CD4-positive, alpha-beta T cell (primary cell): ENCODE measurements at regions not wholly inside any gene's neighbourhood (a gene's known extent, or its start where the extent isn't known, plus 50 kb on each side); places are given as distances from the start of the nearest gene placed in this dataset.

ENCODE experiments used
- ATAC-seq: fragments of 200-7000 bp; cut with Tn5 transposase; one replicate; pipeline ENCODE4 v1.10.0; 2022; ENCODE audit warnings: mild to moderate bottlenecking; ENCODE audit not compliant: poor library complexity
- CTCF ChIA-PET: fragments of 350-600 bp; sonication (Branson Sonifier 250); formaldehyde crosslinking; loops from one replicate; lab custom pipeline; 2021; ENCODE audit warnings: antibody characterized with exemption, inconsistent platforms; lab: Charles Lee
- POLR2A ChIA-PET: fragments of 350-600 bp; sonication (Branson Sonifier 250); formaldehyde crosslinking; loops from one replicate; lab custom pipeline; 2021; ENCODE audit warnings: antibody characterized with exemption, inconsistent platforms; lab: Charles Lee
- DNase-seq, 14 experiments: peaks; one replicate each; pipeline ENCODE4 v3.0.0-alpha.2; 2013 to 2020; ENCODE audit warnings: mixed read lengths in 2 of 14
- H3K27ac ChIP-seq, 2 donors: one replicate each; pipeline versions ENCODE4 v1.5.1 to v1.7.0; 2013; ENCODE audit warnings: low read length in 2 of 2, low read depth in 1 of 2, mild to moderate bottlenecking in 1 of 2
- H3K27me3 ChIP-seq, 2 experiments: 1 replicate in 1 of 2; 2 replicates in 1 of 2; pipeline versions ENCODE4 v1.6.1 to v1.7.0; 2013; ENCODE audit warnings: low read length in 2 of 2, control low read depth in 1 of 2, mild to moderate bottlenecking in 1 of 2, moderate library complexity in 1 of 2; ENCODE audit not compliant: insufficient read depth in 2 of 2, control insufficient read depth in 1 of 2
- H3K36me3 ChIP-seq: one replicate; pipeline ENCODE4 v1.6.1; 2013; ENCODE audit warnings: low read length, control low read depth; ENCODE audit not compliant: insufficient read depth
- H3K4me1 ChIP-seq: one replicate; pipeline ENCODE4 v1.6.1; 2013; ENCODE audit warnings: low read length, control low read depth; ENCODE audit not compliant: insufficient read depth
- H3K4me3 ChIP-seq: one replicate; pipeline ENCODE4 v1.5.1; 2013; ENCODE audit warnings: mild to moderate bottlenecking, low read length, moderate library complexity
- H3K9me3 ChIP-seq, 2 experiments: 1 replicate in 1 of 2; 2 replicates in 1 of 2; pipeline versions ENCODE4 v1.6.1 to v1.7.0; 2013; ENCODE audit warnings: low read length in 2 of 2, mild to moderate bottlenecking in 2 of 2, control low read depth in 1 of 2, moderate library complexity in 1 of 2; ENCODE audit not compliant: control insufficient read depth in 1 of 2, insufficient read depth in 1 of 2
- H3K27ac Mint-ChIP-seq: one replicate; pipeline ENCODE4 v1.8.0; 2020; ENCODE audit warnings: mixed read lengths
- H3K27me3 Mint-ChIP-seq: one replicate; pipeline ENCODE4 v1.8.0; 2021; ENCODE audit warnings: mixed read lengths
- H3K36me3 Mint-ChIP-seq: one replicate; pipeline ENCODE4 v1.8.0; 2021; ENCODE audit warnings: low read depth, mixed read lengths
- H3K4me1 Mint-ChIP-seq: one replicate; pipeline ENCODE4 v1.8.0; 2021; ENCODE audit warnings: low read depth, mixed read lengths
- H3K4me3 Mint-ChIP-seq: one replicate; pipeline ENCODE4 v1.8.0; 2020; ENCODE audit warnings: mild to moderate bottlenecking, mixed read lengths
- H3K9me3 Mint-ChIP-seq: one replicate; pipeline ENCODE4 v1.8.0; 2020; ENCODE audit warnings: mixed read lengths
- CTCF ChIP-seq: fragments of 200-600 bp; IDR thresholded peaks from one replicate; pipeline ENCODE4 v1.8.0; 2022; ENCODE audit warnings: antibody characterized with exemption, mild to moderate bottlenecking
- intact Hi-C, 2 experiments: fragments of 100-400 bp; cut with DNase I in 1 of 2; cut with micrococcal nuclease in 1 of 2; formaldehyde crosslinking; loops; one replicate each; pipeline versions ENCODE4 v1.15.1 to v1.9.0; 2023 to 2025; cut with DNase I, micrococcal nuclease

DNA sequence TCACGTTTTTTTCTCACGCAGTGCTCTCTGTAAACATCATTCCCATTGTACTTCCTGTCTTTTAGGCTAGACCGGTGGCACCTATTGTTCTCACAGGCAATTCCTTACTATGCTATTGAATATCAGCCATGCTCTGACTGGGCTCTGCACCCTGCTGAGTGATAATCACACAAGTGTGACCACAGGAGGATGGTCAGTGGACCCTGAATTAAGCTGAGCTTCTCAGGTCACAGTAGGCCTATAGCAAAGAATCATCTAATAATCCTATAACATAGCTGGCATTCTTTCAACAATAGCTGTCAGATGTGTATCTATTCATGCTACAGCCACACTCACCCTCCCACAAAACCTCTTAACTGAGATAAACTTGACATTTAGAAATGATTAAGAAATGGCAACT lies 2399.8 kb upstream of the TENM3 start:
- Histone ChIP-seq H3K27me3 (no peaks in the 10 kb centered on the region), H3K27ac (no peak overlapping the region), H3K4me3 (no peak overlapping the region), H3K4me1 (no peaks in the 10 kb centered on the region), H3K9me3 (peaks cover 0 to 4% of the 10 kb centered on the region in 2 experiments), H3K36me3 (no peaks in the 10 kb centered on the region)
- Mint-ChIP-seq H3K4me1 (no peaks in the 10 kb centered on the region), H3K9me3 (peaks cover 10% of the 10 kb centered on the region), H3K36me3 (no peaks in the 10 kb centered on the region), H3K27ac (no peak overlapping the region), H3K27me3 (no peaks in the 10 kb centered on the region), H3K4me3 (no peak overlapping the region)
- CTCF ChIA-PET: no interaction called here
- ATAC-seq: no peak
- intact Hi-C loops: no loop called here
- TF ChIP-seq CTCF: no peak
- POLR2A ChIA-PET: no interaction called here
- DNase-seq: no peak

GRCh38 chr4:179855469-179855868 lies 2387.7 kb upstream of the TENM3 start:
- TF ChIP-seq CTCF: no peak
- ATAC-seq: no peak
- Histone ChIP-seq H3K27ac (no peak overlapping the region), H3K36me3 (no peaks in the 10 kb centered on the region), H3K9me3 (no peaks in the 10 kb centered on the region), H3K4me1 (no peaks in the 10 kb centered on the region), H3K27me3 (no peaks in the 10 kb centered on the region), H3K4me3 (no peak overlapping the region)
- Mint-ChIP-seq H3K4me3 (no peak overlapping the region), H3K9me3 (peaks cover 4% of the 10 kb centered on the region), H3K4me1 (no peaks in the 10 kb centered on the region), H3K36me3 (no peaks in the 10 kb centered on the region), H3K27me3 (no peaks in the 10 kb centered on the region), H3K27ac (no peak overlapping the region)
- CTCF ChIA-PET: no interaction called here
- intact Hi-C loops: no loop called here
- no peak for DNase-seq
- POLR2A ChIA-PET: no interaction called here

DNA sequence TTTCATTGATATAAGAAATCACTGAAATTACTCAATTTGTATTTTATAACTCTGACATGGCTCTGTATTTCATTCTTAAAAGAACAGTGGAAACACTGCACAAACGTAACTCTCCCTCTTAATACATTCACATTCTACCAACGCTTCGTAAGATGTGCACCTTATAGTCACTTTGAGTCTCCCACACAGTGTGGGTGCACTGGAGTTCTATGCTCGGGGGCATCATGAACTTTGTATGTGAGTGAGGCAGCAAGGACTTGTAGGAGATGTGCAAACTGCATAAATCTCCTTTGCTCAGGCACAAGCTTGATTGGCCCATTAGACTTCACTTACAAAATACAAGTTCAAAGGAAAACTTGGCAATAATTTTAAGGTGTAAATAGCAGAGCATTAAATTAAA lies 2385.0 kb upstream of the TENM3 start:
- Mint-ChIP-seq H3K27ac (no peak overlapping the region), H3K4me1 (no peaks in the 10 kb centered on the region), H3K4me3 (no peak overlapping the region), H3K9me3 (peaks cover 8% of the 10 kb centered on the region), H3K36me3 (no peaks in the 10 kb centered on the region), H3K27me3 (no peaks in the 10 kb centered on the region)
- H3K36me3 ChIP-seq: no peaks in the 10 kb centered on the region
- no peaks in the 10 kb centered on the region for H3K9me3 ChIP-seq
- no peak for TF ChIP-seq CTCF
- ChIA-PET POLR2A (no interaction called here), CTCF (no interaction called here)
- ATAC-seq (no peak), DNase-seq (no peak)
- H3K27ac ChIP-seq: no peak overlapping the region
- intact Hi-C loops: no loop called here
- H3K4me3 ChIP-seq: no peak overlapping the region
- no peaks in the 10 kb centered on the region for H3K4me1 ChIP-seq
- no peaks in the 10 kb centered on the region for H3K27me3 ChIP-seq
